Mucosa of descending colon (tissue), 3 donors: ENCODE measurements at regions not wholly inside any gene's neighbourhood (a gene's known extent, or its start where the extent isn't known, plus 50 kb on each side); places are given as distances from the start of the nearest gene placed in this dataset.

Source experiments
- ATAC-seq: fragments of 200-7000 bp; cut with Tn5 transposase; one replicate; pipeline ENCODE4 v1.9.1; 2020; ENCODE audit warnings: mild to moderate bottlenecking, moderate library complexity
- DNase-seq, 3 donors: peaks; one replicate each; pipeline ENCODE4 v3.0.0-alpha.2; 2020
- H3K36me3 ChIP-seq: fragments of 200-600 bp; one replicate; pipeline ENCODE4 v1.8.0; 2021; ENCODE audit warnings: low read depth, mild to moderate bottlenecking
- H3K4me1 ChIP-seq: fragments of 200-600 bp; one replicate; pipeline ENCODE4 v1.8.0; 2021; ENCODE audit warnings: low read depth, mild to moderate bottlenecking
- H3K4me3 ChIP-seq: fragments of 200-600 bp; one replicate; pipeline ENCODE4 v1.8.0; 2021; ENCODE audit warnings: mild to moderate bottlenecking
- H3K9me3 ChIP-seq: fragments of 200-600 bp; one replicate; pipeline ENCODE4 v1.8.0; 2021; ENCODE audit warnings: mild to moderate bottlenecking
- intact Hi-C, 2 donors: fragments of 100-400 bp; cut with DNase I in 1 of 2; cut with micrococcal nuclease in 1 of 2; formaldehyde crosslinking; loops; one replicate each; pipeline versions ENCODE4 v1.11.0 to v1.11.1; 2022; cut with DNase I, micrococcal nuclease
- TF ChIP-seq, protein P1 (sequence below): fragments of 200-600 bp; IDR thresholded peaks from one replicate; pipeline ENCODE4 v1.8.0; 2022; ENCODE audit warnings: antibody characterized with exemption, mild to moderate bottlenecking
- donor health status: DM: no; HTN: no; CAD: no; lungs with moderate emphysema.
- donor health status: DM: no; HTN: no; CAD: no.
- donor health status: DM: no; HTN: yes; CAD: no.

DNA sequence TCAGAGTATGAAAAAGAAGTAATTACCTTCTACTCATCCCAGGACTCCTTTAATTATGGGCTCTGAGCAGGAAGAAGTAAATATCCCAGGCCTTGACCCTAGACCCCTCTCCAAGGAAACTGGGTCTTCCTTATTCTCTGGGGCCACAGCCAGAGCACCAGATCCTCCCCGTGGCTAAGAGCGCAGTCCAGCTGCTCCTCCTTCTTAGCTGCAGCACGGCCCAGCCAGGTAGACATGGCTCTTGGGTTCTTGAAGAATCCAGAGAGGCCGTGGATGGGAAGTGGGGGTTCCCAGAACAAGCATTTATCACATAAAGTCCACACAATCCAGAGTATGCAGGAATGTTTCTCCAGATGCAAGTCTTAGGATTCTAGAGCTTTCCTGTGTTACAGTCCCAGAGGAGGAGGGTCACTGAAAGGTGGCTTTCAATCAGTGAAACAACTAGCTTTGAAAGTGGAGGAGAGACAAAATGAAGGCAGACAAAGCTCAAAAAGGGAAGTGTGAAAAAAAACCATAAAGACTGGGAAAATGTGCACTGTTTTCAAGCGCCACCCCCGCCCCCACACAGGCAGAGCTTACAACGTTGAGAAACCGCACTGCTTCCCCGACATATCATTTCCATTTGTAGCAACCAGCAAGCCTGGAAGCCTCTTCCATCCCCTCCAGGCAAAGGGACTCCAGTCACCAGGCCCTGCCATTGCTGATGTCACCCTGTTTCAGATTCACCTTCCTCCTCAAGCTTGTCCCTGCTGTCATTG lies 396.5 kb upstream of the MKI67 start:
- Histone ChIP-seq H3K4me1 (no peaks in the 10 kb centered on the region), H3K4me3 (no peak overlapping the region), H3K9me3 (no peaks in the 10 kb centered on the region), H3K36me3 (no peaks in the 10 kb centered on the region)
- intact Hi-C loops, result no loop called here
- TF ChIP-seq, protein P1, sequence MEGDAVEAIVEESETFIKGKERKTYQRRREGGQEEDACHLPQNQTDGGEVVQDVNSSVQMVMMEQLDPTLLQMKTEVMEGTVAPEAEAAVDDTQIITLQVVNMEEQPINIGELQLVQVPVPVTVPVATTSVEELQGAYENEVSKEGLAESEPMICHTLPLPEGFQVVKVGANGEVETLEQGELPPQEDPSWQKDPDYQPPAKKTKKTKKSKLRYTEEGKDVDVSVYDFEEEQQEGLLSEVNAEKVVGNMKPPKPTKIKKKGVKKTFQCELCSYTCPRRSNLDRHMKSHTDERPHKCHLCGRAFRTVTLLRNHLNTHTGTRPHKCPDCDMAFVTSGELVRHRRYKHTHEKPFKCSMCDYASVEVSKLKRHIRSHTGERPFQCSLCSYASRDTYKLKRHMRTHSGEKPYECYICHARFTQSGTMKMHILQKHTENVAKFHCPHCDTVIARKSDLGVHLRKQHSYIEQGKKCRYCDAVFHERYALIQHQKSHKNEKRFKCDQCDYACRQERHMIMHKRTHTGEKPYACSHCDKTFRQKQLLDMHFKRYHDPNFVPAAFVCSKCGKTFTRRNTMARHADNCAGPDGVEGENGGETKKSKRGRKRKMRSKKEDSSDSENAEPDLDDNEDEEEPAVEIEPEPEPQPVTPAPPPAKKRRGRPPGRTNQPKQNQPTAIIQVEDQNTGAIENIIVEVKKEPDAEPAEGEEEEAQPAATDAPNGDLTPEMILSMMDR, result no peak
- no peak for DNase-seq
- no peak for ATAC-seq

DNA sequence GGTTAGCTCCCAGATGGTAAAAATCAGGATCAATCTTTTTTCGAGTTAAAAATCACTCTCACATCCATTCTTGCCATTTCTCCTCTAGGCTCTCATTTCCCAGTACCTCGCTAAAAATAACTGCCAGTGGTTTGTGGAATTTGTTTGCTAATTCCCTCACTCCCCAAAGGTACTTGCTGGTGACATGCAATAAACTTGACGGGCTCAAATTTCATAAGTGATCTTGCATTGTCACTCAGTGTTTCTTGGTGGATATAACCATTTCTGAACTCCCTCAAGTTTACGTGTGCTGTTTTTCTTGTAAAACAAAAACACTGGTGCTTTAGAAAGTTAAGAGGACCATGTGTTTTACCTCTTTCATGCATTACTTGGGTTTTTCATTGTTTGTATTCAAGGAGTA lies 399.2 kb upstream of the MKI67 start:
- TF ChIP-seq, protein P1, result no peak
- no peaks in the 10 kb centered on the region for H3K4me1 ChIP-seq
- H3K4me3 ChIP-seq, result no peak overlapping the region
- ATAC-seq, result no peak
- intact Hi-C loops, result no loop called here
- no peaks in the 10 kb centered on the region for H3K36me3 ChIP-seq
- DNase-seq, result no peak
- H3K9me3 ChIP-seq, result no peaks in the 10 kb centered on the region

GRCh38 chr10:128525936-128526335 lies 399.7 kb upstream of the MKI67 start:
- intact Hi-C loops, result no loop called here
- Histone ChIP-seq H3K4me3 (no peak overlapping the region), H3K36me3 (no peaks in the 10 kb centered on the region), H3K4me1 (no peaks in the 10 kb centered on the region), H3K9me3 (no peaks in the 10 kb centered on the region)
- DNase-seq, result no peak
- ATAC-seq, result no peak
- TF ChIP-seq, protein P1, result no peak

DNA sequence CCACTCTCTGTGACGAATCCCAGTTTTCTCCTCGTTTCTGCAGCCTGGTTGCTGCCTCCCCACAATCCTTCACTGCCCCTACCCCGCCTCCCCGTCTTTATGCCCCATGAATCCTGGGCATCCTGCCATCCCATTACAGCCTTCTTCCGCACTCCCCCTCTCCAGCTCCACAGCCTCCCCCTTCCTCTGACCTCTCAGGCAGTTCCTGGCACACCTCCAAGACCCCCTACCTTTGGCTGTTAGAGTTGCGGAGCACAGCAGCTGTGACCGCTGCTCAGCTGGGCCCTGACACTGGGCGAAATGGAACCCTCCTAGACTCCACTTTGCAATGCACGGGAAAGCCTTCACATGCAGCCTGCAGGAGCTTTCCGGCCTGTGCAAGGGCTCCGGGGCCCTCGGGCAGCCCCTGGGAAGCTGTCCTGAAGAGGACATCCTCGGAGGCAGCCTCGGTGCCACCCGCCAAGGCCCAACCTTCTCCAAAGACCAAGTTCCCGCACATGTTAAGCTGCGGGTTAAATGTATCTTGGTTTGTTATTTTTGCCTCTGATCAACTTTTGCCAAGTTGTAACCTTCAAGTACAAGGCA lies 400.7 kb upstream of the MKI67 start:
- intact Hi-C loops, result no loop called here
- DNase-seq (no peak), ATAC-seq (no peak)
- no peak overlapping the region for H3K4me3 ChIP-seq
- TF ChIP-seq, protein P1, result no peak
- H3K9me3 ChIP-seq, result no peaks in the 10 kb centered on the region
- H3K36me3 ChIP-seq, result no peaks in the 10 kb centered on the region
- no peaks in the 10 kb centered on the region for H3K4me1 ChIP-seq

DNA sequence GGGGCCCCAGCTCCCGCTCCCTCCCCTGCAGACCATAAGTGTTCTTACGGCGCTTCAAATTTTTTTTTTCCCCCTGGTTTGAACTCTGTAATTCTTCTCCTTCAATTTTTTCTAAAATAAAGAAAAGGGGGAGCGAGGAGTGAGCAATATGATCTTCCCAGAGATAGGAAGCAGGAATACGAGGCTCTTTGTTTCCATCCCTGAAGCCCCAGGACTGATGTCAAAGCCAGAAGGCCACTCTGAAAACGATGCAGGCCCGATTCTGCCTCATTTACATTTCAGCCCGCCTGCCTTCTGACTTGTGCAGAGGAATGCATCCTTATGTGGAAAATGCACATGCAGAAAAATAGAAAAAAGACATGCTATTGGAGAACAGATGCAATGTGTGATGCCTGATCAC lies 401.5 kb upstream of the MKI67 start:
- no peak for DNase-seq
- no peak for ATAC-seq
- TF ChIP-seq, protein P1, result no peak
- intact Hi-C loops, result no loop called here
- Histone ChIP-seq H3K4me3 (no peak overlapping the region), H3K36me3 (no peaks in the 10 kb centered on the region), H3K4me1 (no peaks in the 10 kb centered on the region), H3K9me3 (no peaks in the 10 kb centered on the region)
